ENCODE measurements at regions not wholly inside any gene's neighbourhood (a gene's known extent, or its start where the extent isn't known, plus 50 kb on each side); places are given as distances from the start of the nearest gene placed in this dataset.
"Not testable (repeated sequence)": the region's sequence is repeated elsewhere in the genome, so short reads cannot be mapped to it uniquely, and the experiment has no call there.

- DNase-seq (ENCODE audit: low read depth in 2 of 3, low spot score in 1 of 3): no peak
Measured at GRCh38 chr2:125584732-125585131, 1071.2 kb upstream of the GYPC start.

- DNase-seq (ENCODE audit: low read depth in 2 of 3, low spot score in 1 of 3): no peak
Measured at GRCh38 chr2:125588780-125589179, 1067.2 kb upstream of the GYPC start.

GRCh38 chr2:125591954-125592353 is 1064.0 kb upstream of the GYPC start:
- no peak for DNase-seq (ENCODE audit: low read depth in 2 of 3, low spot score in 1 of 3)

GRCh38 chr2:125593036-125593435 is 1062.9 kb upstream of the GYPC start:
- DNase-seq (ENCODE audit: low read depth in 2 of 3, low spot score in 1 of 3): no peak

GRCh38 chr2:125596612-125597011 is 1059.3 kb upstream of the GYPC start:
- DNase-seq (ENCODE audit: low read depth in 2 of 3, low spot score in 1 of 3): no peak

- DNase-seq (ENCODE audit: low read depth in 2 of 3, low spot score in 1 of 3): no peak
Measured at GRCh38 chr2:125615438-125615837, 1040.5 kb upstream of the GYPC start.

GRCh38 chr2:125630377-125630776 is 1025.6 kb upstream of the GYPC start:
- DNase-seq (ENCODE audit: low read depth in 2 of 3, low spot score in 1 of 3): no peak

- no peak for DNase-seq (ENCODE audit: low read depth in 2 of 3, low spot score in 1 of 3)
Measured at GRCh38 chr2:125634662-125635061, 1021.3 kb upstream of the GYPC start.

- no peak for DNase-seq (ENCODE audit: low read depth in 2 of 3, low spot score in 1 of 3)
Measured at GRCh38 chr2:125638345-125638744, 1017.6 kb upstream of the GYPC start.

GRCh38 chr2:125642032-125642431 is 1013.9 kb upstream of the GYPC start:
- no peak for DNase-seq (ENCODE audit: low read depth in 2 of 3, low spot score in 1 of 3)

- DNase-seq (ENCODE audit: low read depth in 2 of 3, low spot score in 1 of 3): no peak
Measured at GRCh38 chr2:125643128-125643527, 1012.8 kb upstream of the GYPC start.

GRCh38 chr2:125643585-125643984 is 1012.4 kb upstream of the GYPC start:
- DNase-seq (ENCODE audit: low read depth in 2 of 3, low spot score in 1 of 3): no peak

- no peak for DNase-seq (ENCODE audit: low read depth in 2 of 3, low spot score in 1 of 3)
Measured at GRCh38 chr2:125644257-125644656, 1011.7 kb upstream of the GYPC start.

GRCh38 chr2:125652280-125652679 is 1003.7 kb upstream of the GYPC start:
- DNase-seq (ENCODE audit: low read depth in 2 of 3, low spot score in 1 of 3): no peak

GRCh38 chr2:125654226-125654625 is 1001.7 kb upstream of the GYPC start:
- no peak for DNase-seq (ENCODE audit: low read depth in 2 of 3, low spot score in 1 of 3)

GRCh38 chr2:125656190-125656589 is 999.8 kb upstream of the GYPC start:
- no peak for DNase-seq (ENCODE audit: low read depth in 2 of 3, low spot score in 1 of 3)

GRCh38 chr2:125658583-125658982 is 997.4 kb upstream of the GYPC start:
- no peak for DNase-seq (ENCODE audit: low read depth in 2 of 3, low spot score in 1 of 3)

GRCh38 chr2:125660369-125660768 is 995.6 kb upstream of the GYPC start:
- DNase-seq (ENCODE audit: low read depth in 2 of 3, low spot score in 1 of 3): not testable (repeated sequence)

GRCh38 chr2:125667630-125668029 is 988.3 kb upstream of the GYPC start:
- no peak for DNase-seq (ENCODE audit: low read depth in 2 of 3, low spot score in 1 of 3)

- no peak for DNase-seq (ENCODE audit: low read depth in 2 of 3, low spot score in 1 of 3)
Measured at GRCh38 chr2:125679903-125680302, 976.1 kb upstream of the GYPC start.

GRCh38 chr2:125680809-125681208 is 975.1 kb upstream of the GYPC start:
- DNase-seq (ENCODE audit: low read depth in 2 of 3, low spot score in 1 of 3): no peak

GRCh38 chr2:125681576-125681975 is 974.4 kb upstream of the GYPC start:
- DNase-seq (ENCODE audit: low read depth in 2 of 3, low spot score in 1 of 3): no peak

GRCh38 chr2:125681976-125682805 is 973.8 kb upstream of the GYPC start:
- no peak for DNase-seq (ENCODE audit: low read depth in 2 of 3, low spot score in 1 of 3)

Data from stimulated activated CD4-positive, alpha-beta T cell treated with anti-CD3 and anti-CD28 coated beads, Interleukin-12 subunit alpha, Interleukin-12 subunit beta, amount 100 ng/mL, for 48 hours (primary cell).